Glutamatergic neuron (in vitro differentiated cells): ENCODE measurements at regions not wholly inside any gene's neighbourhood (a gene's known extent, or its start where the extent isn't known, plus 50 kb on each side); places are given as distances from the start of the nearest gene placed in this dataset.

Experiments
- DNase-seq: peaks from one replicate; pipeline ENCODE4 v3.0.0; 2022
- H3K27ac Mint-ChIP-seq: one replicate; pipeline ENCODE4 v1.8.0; 2020; ENCODE audit warnings: mild to moderate bottlenecking, mixed read lengths, inconsistent platforms; ENCODE audit not compliant: unreplicated experiment
- H3K27me3 Mint-ChIP-seq: one replicate; pipeline ENCODE4 v1.8.0; 2020; ENCODE audit warnings: mild to moderate bottlenecking, moderate library complexity, mixed read lengths, inconsistent platforms; ENCODE audit not compliant: unreplicated experiment
- H3K36me3 Mint-ChIP-seq: one replicate; pipeline ENCODE4 v1.8.0; 2020; ENCODE audit warnings: mild to moderate bottlenecking, mixed read lengths, inconsistent platforms; ENCODE audit not compliant: unreplicated experiment
- H3K4me1 Mint-ChIP-seq: one replicate; pipeline ENCODE4 v1.8.0; 2020; ENCODE audit warnings: mild to moderate bottlenecking, low read depth, mixed read lengths, inconsistent platforms; ENCODE audit not compliant: unreplicated experiment
- H3K4me3 Mint-ChIP-seq: one replicate; pipeline ENCODE4 v1.8.0; 2020; ENCODE audit warnings: mild to moderate bottlenecking, mixed read lengths, inconsistent platforms; ENCODE audit not compliant: unreplicated experiment
- H3K9me3 Mint-ChIP-seq: one replicate; pipeline ENCODE4 v1.8.0; 2020; ENCODE audit warnings: mild to moderate bottlenecking, moderate library complexity, mixed read lengths, inconsistent platforms; ENCODE audit not compliant: unreplicated experiment
- TF ChIP-seq, protein P1 (sequence below): fragments of 200-600 bp; sonication (generic); IDR thresholded peaks from one replicate; pipeline ENCODE4 v1.5.0; 2021; ENCODE audit not compliant: partially characterized antibody, unreplicated experiment

DNA sequence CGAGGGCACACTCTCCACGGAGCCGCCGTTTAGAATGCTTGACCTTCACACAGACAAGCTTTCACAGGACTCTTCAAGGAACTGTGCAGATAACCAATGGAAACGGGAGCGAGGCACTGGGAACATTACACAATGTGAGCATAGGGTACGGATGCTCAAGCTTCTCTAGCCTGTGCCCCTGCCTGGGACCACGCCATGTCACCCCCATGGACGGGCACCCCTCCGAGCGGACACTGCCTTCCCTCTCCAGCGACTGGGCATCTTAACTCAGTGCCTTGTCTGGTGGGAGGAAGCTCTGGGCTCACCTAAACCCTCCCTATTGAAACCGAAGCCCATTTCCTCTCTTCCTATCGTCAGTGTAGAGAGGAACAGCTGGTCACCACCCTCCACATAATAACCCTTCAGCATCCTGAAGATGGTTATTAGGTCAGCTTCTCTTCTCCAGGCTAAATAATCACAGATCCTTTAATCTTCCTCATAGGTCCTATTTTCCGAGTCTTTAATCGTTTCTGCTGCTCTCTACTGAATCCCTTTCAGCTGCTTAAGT, 626.7 kb downstream of the GALR1 start:
- no peak overlapping the region for H3K4me3 Mint-ChIP-seq
- peaks cover 7% of the 10 kb centered on the region for H3K9me3 Mint-ChIP-seq
- H3K4me1 Mint-ChIP-seq = peaks cover 2% of the 10 kb centered on the region
- H3K27me3 Mint-ChIP-seq = peaks cover 2% of the 10 kb centered on the region
- TF ChIP-seq, protein P1, sequence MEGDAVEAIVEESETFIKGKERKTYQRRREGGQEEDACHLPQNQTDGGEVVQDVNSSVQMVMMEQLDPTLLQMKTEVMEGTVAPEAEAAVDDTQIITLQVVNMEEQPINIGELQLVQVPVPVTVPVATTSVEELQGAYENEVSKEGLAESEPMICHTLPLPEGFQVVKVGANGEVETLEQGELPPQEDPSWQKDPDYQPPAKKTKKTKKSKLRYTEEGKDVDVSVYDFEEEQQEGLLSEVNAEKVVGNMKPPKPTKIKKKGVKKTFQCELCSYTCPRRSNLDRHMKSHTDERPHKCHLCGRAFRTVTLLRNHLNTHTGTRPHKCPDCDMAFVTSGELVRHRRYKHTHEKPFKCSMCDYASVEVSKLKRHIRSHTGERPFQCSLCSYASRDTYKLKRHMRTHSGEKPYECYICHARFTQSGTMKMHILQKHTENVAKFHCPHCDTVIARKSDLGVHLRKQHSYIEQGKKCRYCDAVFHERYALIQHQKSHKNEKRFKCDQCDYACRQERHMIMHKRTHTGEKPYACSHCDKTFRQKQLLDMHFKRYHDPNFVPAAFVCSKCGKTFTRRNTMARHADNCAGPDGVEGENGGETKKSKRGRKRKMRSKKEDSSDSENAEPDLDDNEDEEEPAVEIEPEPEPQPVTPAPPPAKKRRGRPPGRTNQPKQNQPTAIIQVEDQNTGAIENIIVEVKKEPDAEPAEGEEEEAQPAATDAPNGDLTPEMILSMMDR = no peak
- no peak overlapping the region for H3K27ac Mint-ChIP-seq
- no peaks in the 10 kb centered on the region for H3K36me3 Mint-ChIP-seq
- no peak for DNase-seq

DNA sequence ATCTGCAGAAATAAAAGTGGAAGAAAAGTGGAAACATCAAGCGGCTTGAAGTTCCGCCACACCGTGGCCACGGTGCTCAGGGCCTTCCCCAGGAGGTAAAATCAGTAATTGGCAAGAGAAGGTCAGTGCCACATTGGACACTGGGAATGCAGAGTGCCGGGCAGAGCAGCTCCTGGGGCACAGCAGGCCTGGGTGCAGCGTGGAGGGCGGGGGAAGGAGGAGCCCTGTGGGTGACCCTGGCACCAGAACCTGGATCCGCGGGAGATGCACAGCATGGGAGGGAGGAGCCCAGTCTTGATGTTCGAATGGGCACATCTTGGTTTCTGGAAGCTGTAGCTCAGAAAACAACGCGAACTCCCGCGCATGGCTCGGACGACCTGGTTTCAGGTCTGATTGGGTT, 630.2 kb downstream of the GALR1 start:
- no peaks in the 10 kb centered on the region for H3K36me3 Mint-ChIP-seq
- peaks cover 2% of the 10 kb centered on the region for H3K27me3 Mint-ChIP-seq
- no peak overlapping the region for H3K27ac Mint-ChIP-seq
- DNase-seq = no peak
- H3K4me3 Mint-ChIP-seq = no peak overlapping the region
- TF ChIP-seq, protein P1 = no peak
- H3K4me1 Mint-ChIP-seq = no peaks in the 10 kb centered on the region
- peaks cover 5% of the 10 kb centered on the region for H3K9me3 Mint-ChIP-seq

DNA sequence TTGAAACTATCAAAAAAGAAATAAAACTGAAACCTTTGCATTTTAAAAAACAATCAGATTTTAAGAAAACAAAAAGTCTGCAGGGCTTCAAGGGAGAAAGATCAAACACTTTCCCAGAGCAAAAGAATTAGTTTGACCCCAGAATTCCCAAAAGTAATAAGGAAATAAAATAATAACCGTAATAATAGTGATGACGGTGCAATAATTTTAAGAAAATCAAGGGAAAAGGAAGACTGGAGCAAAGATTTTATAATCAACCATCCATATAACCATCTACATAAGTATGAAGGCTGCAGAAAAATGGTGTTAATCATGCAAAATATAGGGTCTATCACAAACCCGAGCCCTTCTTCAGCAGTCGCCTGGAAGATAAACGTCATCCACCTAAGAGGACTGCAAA, 634.8 kb downstream of the GALR1 start:
- Mint-ChIP-seq H3K27ac (no peak overlapping the region), H3K4me3 (no peak overlapping the region), H3K4me1 (no peaks in the 10 kb centered on the region), H3K9me3 (peaks cover 3% of the 10 kb centered on the region), H3K27me3 (no peaks in the 10 kb centered on the region), H3K36me3 (no peaks in the 10 kb centered on the region)
- TF ChIP-seq, protein P1 = no peak
- DNase-seq = no peak

DNA sequence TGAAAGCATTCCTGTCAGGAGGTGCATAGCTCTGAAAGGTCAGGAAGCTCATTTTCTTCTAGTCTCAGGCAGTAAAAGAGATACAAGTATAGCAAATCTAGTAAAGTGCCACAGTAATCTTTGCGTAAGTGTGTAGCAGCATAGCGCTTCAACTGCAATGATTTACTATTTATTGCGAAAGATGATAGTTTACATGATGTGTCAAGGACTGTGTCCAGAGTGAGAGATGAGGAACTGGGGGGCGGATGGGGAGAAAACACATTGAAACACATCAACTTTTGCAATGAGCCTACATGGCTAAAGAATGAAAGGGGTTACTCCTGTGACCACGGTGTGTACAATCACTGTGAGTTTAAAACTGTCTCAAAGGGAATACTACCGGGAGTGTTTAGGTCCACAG, 644.4 kb downstream of the GALR1 start:
- no peak for DNase-seq
- Mint-ChIP-seq H3K27ac (no peak overlapping the region), H3K36me3 (no peaks in the 10 kb centered on the region), H3K4me1 (no peaks in the 10 kb centered on the region), H3K4me3 (no peak overlapping the region), H3K9me3 (no peaks in the 10 kb centered on the region), H3K27me3 (peaks cover 2% of the 10 kb centered on the region)
- TF ChIP-seq, protein P1 = no peak

DNA sequence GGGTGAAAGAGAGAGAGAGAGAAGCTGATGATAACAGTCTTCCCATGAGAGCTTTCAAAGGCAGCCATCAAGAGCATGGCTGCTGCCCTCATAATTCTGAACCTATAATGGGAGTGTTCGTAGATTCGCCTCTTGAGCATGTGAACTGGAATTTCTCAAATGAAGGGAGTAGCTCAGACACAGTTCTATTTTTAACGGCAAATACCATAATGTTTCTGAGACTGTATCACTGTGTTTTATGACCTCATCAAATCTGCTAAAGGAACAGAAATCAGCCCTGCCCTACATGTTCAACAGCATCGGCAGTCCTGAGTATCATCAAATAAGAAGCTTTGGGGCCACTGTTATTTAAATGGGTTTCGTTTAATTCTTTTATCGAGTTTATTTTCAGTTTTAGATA, 645.6 kb downstream of the GALR1 start:
- TF ChIP-seq, protein P1 = no peak
- no peaks in the 10 kb centered on the region for H3K9me3 Mint-ChIP-seq
- no peak overlapping the region for H3K4me3 Mint-ChIP-seq
- no peak overlapping the region for H3K27ac Mint-ChIP-seq
- H3K36me3 Mint-ChIP-seq = no peaks in the 10 kb centered on the region
- no peak for DNase-seq
- H3K4me1 Mint-ChIP-seq = no peaks in the 10 kb centered on the region
- peaks cover 2% of the 10 kb centered on the region for H3K27me3 Mint-ChIP-seq
